ENCODE measurements at regions not wholly inside any gene's neighbourhood (a gene's known extent, or its start where the extent isn't known, plus 50 kb on each side); places are given as distances from the start of the nearest gene placed in this dataset.

DNA sequence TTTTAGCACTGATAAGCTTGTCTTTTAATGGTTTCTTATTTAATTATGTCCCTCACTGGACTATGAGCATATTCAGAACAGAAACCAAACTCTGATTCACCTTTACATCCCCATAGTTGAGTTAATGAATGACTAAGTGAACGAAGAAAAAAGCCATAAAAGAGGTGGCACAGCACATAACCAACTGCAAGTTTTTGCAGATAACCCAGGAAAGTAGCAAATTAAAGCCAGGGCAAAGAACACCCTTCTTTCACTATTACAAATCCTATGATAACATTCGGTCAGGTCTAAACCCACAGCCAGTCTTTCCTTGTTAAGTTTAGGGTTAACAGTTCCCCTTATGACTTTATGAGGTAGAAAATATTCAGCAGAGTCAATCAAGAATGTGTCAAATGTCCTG is 102.7 kb downstream of the RIN2 start:
- TF ChIP-seq, protein P1, sequence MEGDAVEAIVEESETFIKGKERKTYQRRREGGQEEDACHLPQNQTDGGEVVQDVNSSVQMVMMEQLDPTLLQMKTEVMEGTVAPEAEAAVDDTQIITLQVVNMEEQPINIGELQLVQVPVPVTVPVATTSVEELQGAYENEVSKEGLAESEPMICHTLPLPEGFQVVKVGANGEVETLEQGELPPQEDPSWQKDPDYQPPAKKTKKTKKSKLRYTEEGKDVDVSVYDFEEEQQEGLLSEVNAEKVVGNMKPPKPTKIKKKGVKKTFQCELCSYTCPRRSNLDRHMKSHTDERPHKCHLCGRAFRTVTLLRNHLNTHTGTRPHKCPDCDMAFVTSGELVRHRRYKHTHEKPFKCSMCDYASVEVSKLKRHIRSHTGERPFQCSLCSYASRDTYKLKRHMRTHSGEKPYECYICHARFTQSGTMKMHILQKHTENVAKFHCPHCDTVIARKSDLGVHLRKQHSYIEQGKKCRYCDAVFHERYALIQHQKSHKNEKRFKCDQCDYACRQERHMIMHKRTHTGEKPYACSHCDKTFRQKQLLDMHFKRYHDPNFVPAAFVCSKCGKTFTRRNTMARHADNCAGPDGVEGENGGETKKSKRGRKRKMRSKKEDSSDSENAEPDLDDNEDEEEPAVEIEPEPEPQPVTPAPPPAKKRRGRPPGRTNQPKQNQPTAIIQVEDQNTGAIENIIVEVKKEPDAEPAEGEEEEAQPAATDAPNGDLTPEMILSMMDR (IDR thresholded peaks at IDR 0.05): no peak
- Histone ChIP-seq H3K27ac (no peak overlapping the region), H3K4me3 (no peak overlapping the region), H3K9me3 (no peaks in the 10 kb centered on the region), H3K27me3 (no peaks in the 10 kb centered on the region), H3K36me3 (no peaks in the 10 kb centered on the region), H3K4me1 (no peaks in the 10 kb centered on the region)
- DNase-seq (ENCODE audit: low spot score in 2 of 2): no peak
- intact Hi-C loops (cut with DNase I): no loop called here

DNA sequence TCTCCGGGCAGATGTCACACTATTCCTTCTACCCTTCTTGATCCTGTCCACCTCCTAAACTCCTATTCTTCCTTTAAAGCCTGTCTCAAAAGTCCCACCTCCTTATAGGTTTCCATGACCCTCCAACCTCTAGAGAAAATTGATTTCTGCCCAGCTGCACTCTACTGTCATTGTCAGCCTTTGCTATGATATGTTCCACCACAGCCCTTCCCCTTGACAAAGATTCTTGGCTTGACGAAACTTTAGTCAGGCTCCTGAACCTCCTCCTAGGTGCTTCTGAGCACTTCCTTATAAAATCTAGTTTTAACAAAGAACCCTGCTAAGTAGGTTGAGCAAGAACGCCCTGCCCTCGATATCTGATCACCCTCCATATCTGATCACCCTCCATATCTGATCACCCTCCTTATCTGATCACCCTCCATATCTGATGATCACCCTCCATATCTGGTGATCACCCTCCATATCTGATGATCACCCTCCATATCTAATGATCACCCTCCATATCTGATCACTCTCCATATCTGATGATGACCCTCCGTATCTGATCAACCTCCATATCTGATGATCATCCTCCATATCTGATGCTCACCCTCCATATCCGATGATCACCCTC is 103.2 kb downstream of the RIN2 start:
- intact Hi-C loops (cut with DNase I): no loop called here
- H3K36me3 ChIP-seq: no peaks in the 10 kb centered on the region
- H3K27ac ChIP-seq: no peak overlapping the region
- no peak overlapping the region for H3K4me3 ChIP-seq
- DNase-seq (ENCODE audit: low spot score in 2 of 2): no peak
- TF ChIP-seq, protein P1 (IDR thresholded peaks at IDR 0.05): no peak
- H3K9me3 ChIP-seq: no peaks in the 10 kb centered on the region
- H3K27me3 ChIP-seq: no peaks in the 10 kb centered on the region
- no peaks in the 10 kb centered on the region for H3K4me1 ChIP-seq

DNA sequence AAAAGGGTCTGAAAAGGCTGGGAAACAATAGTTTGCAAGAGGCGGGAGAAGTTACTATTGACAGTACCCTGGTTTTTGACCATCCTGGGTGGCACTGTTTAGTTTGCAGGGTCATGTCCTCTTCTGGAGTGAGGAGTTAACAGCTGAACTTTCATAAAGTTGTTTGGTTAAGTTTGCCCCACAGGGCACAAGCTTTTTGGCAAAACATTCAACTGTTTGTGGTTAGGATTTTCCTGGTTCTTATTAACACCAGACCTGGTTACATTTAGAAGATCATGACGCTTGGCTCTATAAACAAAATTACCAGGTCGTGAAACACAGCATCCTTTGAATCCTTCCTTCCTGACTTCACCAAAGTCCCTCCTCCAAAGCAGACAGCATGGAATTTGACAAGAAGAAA is 106.1 kb downstream of the RIN2 start:
- H3K36me3 ChIP-seq: no peaks in the 10 kb centered on the region
- TF ChIP-seq, protein P1 (IDR thresholded peaks at IDR 0.05): no peak
- no peaks in the 10 kb centered on the region for H3K4me1 ChIP-seq
- no peak for DNase-seq (ENCODE audit: low spot score in 2 of 2)
- no peaks in the 10 kb centered on the region for H3K9me3 ChIP-seq
- H3K27ac ChIP-seq: no peak overlapping the region
- H3K4me3 ChIP-seq: no peak overlapping the region
- no peaks in the 10 kb centered on the region for H3K27me3 ChIP-seq
- intact Hi-C loops (cut with DNase I): no loop called here

DNA sequence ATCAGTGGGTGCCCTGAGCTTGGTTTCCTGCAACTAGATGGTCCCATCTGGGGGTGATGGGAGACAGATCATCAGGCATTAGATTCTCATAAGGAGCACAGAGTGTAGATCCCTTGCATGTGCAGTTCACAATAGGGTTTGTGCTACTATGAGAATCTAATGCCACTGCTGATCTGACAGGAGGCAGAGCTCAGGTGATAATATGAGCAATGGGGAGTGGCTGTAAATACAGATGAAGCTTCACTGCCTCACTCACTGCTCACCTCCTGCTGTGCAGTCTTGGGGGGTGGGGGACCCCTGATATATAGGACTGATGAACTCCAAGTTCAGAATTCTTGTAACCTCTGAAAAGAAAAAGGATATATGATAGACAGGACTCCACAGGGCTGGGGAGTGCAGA is 108.0 kb downstream of the RIN2 start:
- DNase-seq (ENCODE audit: low spot score in 2 of 2): no peak
- H3K27ac ChIP-seq: no peak overlapping the region
- TF ChIP-seq, protein P1 (IDR thresholded peaks at IDR 0.05): no peak
- H3K4me1 ChIP-seq: no peaks in the 10 kb centered on the region
- intact Hi-C loops (cut with DNase I): no loop called here
- H3K9me3 ChIP-seq: no peaks in the 10 kb centered on the region
- H3K4me3 ChIP-seq: no peak overlapping the region
- H3K36me3 ChIP-seq: no peaks in the 10 kb centered on the region
- H3K27me3 ChIP-seq: no peaks in the 10 kb centered on the region

DNA sequence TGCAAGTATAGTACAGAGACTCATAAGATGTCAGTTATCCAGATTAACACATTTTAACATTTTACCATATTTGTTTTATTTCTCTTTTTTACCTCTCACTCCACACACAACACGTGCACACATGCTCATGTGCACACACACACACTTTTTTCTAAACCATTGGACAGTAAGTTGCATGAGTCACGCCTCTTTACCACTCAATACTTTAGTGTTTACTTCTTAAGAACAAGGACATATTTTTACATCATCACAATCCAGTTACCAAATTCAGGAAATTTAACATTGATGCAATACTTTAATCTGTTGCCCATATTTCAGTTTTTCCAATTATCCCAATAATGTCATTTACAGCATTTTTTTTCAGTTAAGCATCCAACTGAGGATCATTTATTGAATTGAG is 109.0 kb downstream of the RIN2 start:
- Histone ChIP-seq H3K36me3 (peaks cover 0 to 6% of the 10 kb centered on the region in 2 donors), H3K27me3 (no peaks in the 10 kb centered on the region), H3K4me1 (no peaks in the 10 kb centered on the region), H3K9me3 (no peaks in the 10 kb centered on the region), H3K4me3 (no peak overlapping the region), H3K27ac (no peak overlapping the region)
- DNase-seq (ENCODE audit: low spot score in 2 of 2): no peak
- TF ChIP-seq, protein P1 (IDR thresholded peaks at IDR 0.05): no peak
- intact Hi-C loops (cut with DNase I): no loop called here

DNA sequence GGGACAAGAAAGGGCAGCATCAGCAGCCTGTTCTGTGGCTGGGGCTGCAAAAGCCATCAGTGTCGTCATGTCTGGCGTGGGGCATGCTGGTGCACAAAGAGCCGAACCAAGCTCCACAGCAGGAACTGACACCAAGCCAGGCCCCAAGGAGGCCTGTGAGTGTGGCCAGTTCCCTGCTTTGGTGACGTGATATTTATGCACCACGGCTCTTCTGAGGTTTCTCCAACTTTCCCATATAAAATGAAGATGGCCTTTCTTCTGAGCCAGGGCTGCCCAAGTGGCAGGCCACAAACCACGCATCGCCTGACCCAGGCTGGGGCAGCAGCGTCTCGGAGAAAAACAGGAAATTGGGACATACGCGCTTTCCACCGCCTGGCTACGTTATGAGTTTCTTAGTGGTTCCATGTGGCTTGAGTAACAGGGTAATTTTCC is 109.9 kb downstream of the RIN2 start:
- H3K9me3 ChIP-seq: no peaks in the 10 kb centered on the region
- no peak overlapping the region for H3K4me3 ChIP-seq
- H3K27me3 ChIP-seq: no peaks in the 10 kb centered on the region
- peak overlapping the region in 1 of 2 donors; percentile 32 for H3K27ac ChIP-seq
- peak; percentile 29 to 73 for DNase-seq (ENCODE audit: low spot score in 2 of 2)
- intact Hi-C loops (cut with DNase I): no loop called here
- peaks cover 6 to 10% of the 10 kb centered on the region in 2 donors for H3K36me3 ChIP-seq
- TF ChIP-seq, protein P1 (IDR thresholded peaks at IDR 0.05): no peak
- H3K4me1 ChIP-seq: no peaks in the 10 kb centered on the region
